ENCODE measurements at regions not wholly inside any gene's neighbourhood (a gene's known extent, or its start where the extent isn't known, plus 50 kb on each side); places are given as distances from the start of the nearest gene placed in this dataset.

DNA sequence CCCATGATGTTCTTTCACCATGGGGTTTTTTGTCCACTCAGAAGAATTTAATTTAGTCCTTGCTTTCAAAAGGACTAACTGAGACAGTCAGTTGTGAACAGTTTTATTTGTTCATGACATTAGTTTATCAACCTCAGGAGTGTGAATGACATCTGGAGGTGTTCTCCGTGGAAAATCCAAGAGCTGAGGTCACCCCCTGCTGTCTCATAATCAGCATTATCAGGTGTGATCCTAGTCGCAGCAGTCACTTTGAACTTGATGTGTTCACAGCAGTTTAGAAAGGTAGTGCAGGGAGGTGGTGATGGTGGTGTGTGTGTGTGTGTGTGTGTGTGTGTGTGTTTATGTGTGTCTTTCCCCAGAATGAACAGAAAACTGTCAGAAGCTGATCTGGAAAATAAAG lies 1760.8 kb upstream of the PCDH10 start:
- TF ChIP-seq EZH2phosphoT487 (IDR thresholded peaks at IDR 0.05; ENCODE audit: low read depth, severe bottlenecking, unreplicated experiment) = no peak
- TF ChIP-seq, protein P1, sequence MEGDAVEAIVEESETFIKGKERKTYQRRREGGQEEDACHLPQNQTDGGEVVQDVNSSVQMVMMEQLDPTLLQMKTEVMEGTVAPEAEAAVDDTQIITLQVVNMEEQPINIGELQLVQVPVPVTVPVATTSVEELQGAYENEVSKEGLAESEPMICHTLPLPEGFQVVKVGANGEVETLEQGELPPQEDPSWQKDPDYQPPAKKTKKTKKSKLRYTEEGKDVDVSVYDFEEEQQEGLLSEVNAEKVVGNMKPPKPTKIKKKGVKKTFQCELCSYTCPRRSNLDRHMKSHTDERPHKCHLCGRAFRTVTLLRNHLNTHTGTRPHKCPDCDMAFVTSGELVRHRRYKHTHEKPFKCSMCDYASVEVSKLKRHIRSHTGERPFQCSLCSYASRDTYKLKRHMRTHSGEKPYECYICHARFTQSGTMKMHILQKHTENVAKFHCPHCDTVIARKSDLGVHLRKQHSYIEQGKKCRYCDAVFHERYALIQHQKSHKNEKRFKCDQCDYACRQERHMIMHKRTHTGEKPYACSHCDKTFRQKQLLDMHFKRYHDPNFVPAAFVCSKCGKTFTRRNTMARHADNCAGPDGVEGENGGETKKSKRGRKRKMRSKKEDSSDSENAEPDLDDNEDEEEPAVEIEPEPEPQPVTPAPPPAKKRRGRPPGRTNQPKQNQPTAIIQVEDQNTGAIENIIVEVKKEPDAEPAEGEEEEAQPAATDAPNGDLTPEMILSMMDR (IDR thresholded peaks at IDR 0.05; ENCODE audit: poor library complexity) = no peak

Data from hepatocyte (in vitro differentiated cells).